Fibroblast of skin of left biceps (primary cell): ENCODE measurements at regions not wholly inside any gene's neighbourhood (a gene's known extent, or its start where the extent isn't known, plus 50 kb on each side); places are given as distances from the start of the nearest gene placed in this dataset.

Experiments used
- DNase-seq, 2 experiments: peaks; one replicate each; pipeline ENCODE4 v3.0.0-alpha.2; 2013; ENCODE audit warnings: low read depth in 2 of 2

- DNase-seq: no peak
Measured at GRCh38 chr6:65876668-65877067, 169.6 kb upstream of the EYS start.

DNA sequence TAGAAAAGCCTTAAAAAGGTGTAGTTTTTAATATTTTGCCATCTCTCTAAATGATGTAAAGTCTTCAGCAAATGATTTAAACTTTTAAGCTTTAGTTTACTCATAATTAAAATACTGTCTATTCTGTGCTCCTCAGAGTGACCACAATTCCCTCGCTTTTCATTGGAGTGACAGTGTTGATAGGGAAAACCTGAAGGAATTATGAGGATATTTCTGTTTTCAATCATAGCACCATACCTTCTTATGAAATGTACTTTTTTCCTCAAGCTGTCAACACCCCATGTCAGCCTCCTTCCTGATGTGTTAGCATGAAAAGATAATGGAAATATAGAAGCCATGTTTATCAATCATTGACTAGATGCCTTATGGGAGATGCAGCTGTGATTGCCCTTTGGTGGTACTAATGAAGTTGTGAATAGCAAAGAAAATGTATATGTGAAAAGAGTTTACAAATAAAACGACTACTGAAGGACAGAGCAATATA, 145.4 kb upstream of the EYS start:
- DNase-seq: no peak

DNA sequence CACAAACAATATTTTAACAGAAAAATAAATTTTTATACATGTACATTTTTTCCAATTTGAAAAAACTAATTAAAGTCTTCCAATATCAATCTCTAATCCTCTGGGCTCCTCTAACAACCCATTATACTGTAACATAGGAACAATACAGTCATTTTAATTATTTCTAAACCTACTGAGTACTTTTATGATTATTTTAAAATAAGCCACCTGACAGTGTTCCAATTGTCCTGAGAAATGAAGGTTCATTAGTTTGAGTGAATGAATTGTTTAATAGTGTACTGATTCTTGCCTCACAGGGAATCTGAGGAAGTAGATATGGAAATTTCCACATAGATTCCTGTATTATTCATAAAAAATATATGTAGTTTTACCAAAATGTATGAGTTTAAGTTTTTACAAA, 123.1 kb upstream of the EYS start:
- DNase-seq: no peak

GRCh38 chr6:65819152-65819551, 112.1 kb upstream of the EYS start:
- no peak for DNase-seq

DNA sequence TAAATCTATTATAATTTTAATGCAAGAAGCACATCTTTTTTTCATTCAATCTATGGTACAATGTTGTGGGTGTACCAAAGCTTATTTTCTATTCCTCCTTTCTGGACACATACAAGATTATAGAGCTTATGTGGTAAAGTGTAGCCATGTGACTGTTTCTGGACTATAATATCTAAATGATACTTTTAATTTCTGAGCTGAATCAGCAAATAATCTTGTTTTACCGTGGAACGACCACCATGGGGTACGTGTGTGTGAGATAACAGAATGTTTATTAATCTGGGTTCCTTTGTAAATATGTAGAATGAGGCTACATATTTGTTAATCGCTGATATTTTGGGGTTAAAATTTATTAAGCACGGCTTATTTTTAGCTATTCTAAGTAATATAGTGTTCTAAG, 111.5 kb upstream of the EYS start:
- DNase-seq: no peak

- no peak for DNase-seq
Measured at GRCh38 chr6:65816991-65817390, 110.0 kb upstream of the EYS start.

DNA sequence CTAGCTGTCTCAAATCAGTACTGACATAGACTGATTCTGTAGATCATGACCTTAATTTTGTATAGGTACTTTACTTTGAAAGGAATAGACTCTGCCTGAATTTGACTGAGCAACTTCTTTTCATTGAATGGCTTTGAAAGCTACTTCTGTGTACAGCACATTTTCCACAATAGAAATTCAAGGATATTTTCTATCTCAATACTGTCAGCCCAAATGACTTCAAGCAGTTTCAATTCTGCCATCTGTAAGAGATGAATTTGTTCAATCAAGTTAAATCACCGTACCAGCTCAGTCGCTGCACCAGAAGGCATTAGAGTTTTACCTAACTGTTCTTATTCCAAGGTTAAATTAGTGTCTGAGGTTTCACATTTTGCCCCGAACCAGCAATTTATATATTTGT, 107.0 kb upstream of the EYS start:
- no peak for DNase-seq

GRCh38 chr6:65803186-65803585, 96.2 kb upstream of the EYS start:
- DNase-seq: no peak

DNA sequence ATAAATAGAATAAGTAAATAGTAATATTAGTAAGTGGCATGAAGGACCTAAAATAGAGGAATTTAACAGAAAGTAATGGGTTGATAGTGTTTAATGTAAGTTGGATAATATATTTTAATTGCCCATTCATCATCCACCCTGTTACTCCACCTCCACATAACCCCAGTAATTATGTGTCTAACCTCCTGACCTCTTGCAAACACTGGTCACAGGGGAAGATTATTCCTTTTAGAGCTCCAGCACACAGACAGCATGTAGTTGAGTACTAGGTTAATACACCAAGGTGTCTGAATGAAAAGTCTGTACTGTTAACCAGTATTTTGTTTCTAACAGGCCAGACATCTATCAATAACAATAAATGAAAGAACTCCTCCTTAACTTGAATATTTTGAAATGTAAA, 92.4 kb upstream of the EYS start:
- DNase-seq: no peak

DNA sequence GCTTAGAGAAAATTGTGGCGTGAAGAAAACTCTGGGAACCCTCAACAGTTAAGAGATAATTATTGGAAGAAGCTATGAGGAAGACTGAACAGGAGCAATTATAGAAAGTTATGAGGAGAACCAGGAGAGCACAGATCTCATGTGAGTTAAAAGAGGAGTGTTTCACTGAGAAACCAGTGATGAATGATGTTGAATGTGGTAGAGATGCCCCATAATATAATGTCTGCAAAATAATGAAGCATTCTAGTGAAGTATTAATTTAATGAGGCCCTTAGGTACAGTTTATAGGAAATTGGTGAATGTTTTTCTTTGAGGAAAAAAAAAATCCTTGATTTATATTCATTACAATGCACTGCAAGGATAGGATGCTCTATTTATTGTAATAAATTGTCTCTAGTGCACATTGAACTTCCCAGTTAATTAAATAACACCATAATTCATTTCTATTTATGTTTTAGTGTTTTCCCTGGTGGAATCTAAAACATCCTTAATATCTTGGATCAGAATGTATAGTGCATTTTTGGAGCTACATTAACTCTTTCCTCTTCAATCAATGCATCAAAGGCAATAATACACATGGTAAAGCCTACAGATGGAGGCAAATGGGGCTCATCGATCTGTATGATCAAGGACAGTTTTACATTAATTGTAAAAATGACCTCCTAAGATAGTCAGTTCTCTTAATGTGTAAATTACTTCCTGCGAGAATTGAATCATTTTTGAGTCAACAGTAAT, 91.4 kb upstream of the EYS start:
- DNase-seq: no peak

GRCh38 chr6:65790666-65791065, 83.6 kb upstream of the EYS start:
- no peak for DNase-seq

DNA sequence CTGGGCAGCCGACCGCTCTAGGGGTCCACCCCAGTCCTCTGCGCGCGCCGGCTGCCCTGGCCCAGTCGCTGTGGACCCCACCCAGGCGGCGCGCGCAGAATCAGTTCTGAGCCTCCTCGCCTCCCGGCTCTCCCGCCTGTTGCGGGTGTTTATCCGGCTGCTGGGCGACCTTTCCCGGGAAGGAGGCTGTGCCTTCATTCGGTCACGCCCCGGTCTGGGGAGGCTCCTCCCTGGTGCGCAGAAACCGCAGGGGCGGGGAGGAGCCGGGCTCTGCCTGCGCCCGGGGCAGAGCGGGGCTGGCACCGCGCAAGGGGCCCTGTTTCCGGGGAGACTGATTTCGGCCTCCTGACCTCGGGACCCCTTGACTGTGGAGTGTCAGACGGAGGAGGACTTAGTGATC, 80.8 kb upstream of the EYS start:
- DNase-seq: no peak

DNA sequence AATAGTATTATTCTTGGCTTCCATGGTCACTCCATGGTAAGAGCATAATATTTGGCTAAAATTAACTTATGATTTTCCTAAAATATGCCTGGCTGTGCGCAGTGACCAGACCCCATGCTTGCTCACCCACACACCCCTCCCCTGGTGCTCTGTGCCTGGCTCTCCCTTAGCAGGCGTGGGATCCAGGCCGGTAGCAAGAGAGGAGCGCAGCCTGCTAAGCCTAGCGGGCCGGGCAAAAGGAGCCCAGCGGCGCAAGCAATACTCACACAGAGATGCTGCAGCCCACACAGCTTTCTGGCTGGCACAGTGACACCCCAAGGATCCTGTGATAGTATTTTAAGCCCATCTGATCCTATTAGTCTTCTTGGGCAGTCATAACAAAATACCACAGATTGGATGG, 79.8 kb upstream of the EYS start:
- no peak for DNase-seq

DNA sequence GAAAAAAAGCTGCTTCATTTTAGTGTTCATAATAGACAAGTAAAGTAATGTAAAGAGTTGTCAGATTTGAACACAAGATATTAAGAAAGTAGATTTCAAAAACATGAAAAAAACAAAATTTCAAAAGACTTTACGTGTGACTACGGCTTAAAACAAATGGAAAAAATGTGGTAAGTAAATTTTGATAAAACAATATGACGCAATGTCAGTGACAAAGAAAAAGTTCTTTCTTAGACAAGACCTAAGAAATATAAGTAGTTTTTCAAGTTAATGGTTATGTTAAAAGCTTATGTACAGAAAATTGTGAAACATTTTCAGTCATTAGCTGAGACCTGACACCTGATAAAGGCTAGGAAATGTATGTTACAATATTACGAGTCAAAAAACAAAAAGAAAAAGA, 73.7 kb upstream of the EYS start:
- DNase-seq: no peak

DNA sequence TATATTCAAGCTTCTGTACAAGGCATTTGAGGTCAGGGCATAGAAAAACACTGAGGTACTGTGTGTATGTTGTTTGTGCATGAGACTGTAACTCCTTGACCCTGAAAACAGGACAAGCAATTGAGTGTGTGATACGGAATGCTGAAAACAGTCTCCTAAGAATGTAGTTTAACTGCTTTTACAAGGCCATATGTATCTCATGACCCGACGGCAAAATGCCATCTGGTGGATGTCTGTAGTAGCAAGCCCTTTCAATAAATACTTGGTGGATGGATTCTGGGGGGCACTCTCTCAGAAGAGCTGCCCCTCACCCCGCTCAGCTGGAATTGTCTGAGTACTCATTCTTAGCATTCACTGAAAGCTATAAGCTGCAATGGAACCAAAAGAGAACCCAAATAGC, 69.3 kb upstream of the EYS start:
- DNase-seq: no peak

DNA sequence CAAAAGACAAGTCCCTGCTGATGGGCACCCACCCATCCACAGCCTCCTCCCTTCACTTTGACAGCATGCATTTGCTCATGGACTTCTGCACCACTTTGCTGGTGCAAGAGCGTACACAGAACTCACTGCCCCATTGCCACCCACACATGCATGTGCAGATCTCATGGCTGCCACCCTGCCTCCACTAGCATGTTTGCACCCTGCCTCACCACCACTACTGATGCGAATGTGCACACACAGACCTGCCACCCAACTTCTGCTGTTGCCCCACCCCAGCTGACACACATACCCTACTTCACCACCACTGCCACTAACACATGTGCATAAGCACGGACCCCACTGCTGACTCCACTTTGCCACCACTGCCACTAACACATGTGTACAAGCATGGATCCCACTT, 64.9 kb upstream of the EYS start:
- no peak for DNase-seq

GRCh38 chr6:65761890-65762289, 54.9 kb upstream of the EYS start:
- DNase-seq: no peak

GRCh38 chr6:65760285-65760684, 53.3 kb upstream of the EYS start:
- no peak for DNase-seq
